Smooth muscle cell (in vitro differentiated cells): ENCODE measurements at regions not wholly inside any gene's neighbourhood (a gene's known extent, or its start where the extent isn't known, plus 50 kb on each side); places are given as distances from the start of the nearest gene placed in this dataset.

ENCODE experiments used
- DNase-seq: peaks from one replicate; lab custom pipeline; 2025; ENCODE audit not compliant: unreplicated experiment; lab: John Stamatoyannopoulos, UW
- H2AFZ ChIP-seq: fragments of 200-600 bp; sonication (generic); 2 replicates; pipeline ENCODE4 v1.6.0; 2016; ENCODE audit warnings: antibody characterized with exemption, low read depth, mild to moderate bottlenecking
- H3F3A ChIP-seq: fragments of 200-600 bp; sonication (generic); 2 replicates; pipeline ENCODE4 v1.6.0; 2017; ENCODE audit warnings: antibody characterized with exemption, low read depth
- H3K27ac ChIP-seq: fragments of 200-600 bp; sonication (generic); 2 replicates; pipeline ENCODE4 v1.5.1; 2016; ENCODE audit warnings: low read depth, mild to moderate bottlenecking
- H3K27me3 ChIP-seq: fragments of 200-600 bp; sonication (generic); 2 replicates; pipeline ENCODE4 v1.6.1; 2016; ENCODE audit warnings: low read depth, mild to moderate bottlenecking
- H3K36me3 ChIP-seq: fragments of 200-600 bp; sonication (generic); 2 replicates; pipeline ENCODE4 v1.5.1; 2016; ENCODE audit warnings: low read depth
- H3K4me1 ChIP-seq: fragments of 200-600 bp; sonication (generic); 2 replicates; pipeline ENCODE4 v1.5.1; 2016; ENCODE audit warnings: low read depth
- H3K4me2 ChIP-seq: fragments of 200-600 bp; sonication (generic); 2 replicates; pipeline ENCODE4 v1.6.0; 2016; ENCODE audit warnings: mild to moderate bottlenecking
- H3K4me3 ChIP-seq: fragments of 200-600 bp; sonication (generic); 2 replicates; pipeline ENCODE4 v1.5.1; 2016; ENCODE audit warnings: mild to moderate bottlenecking
- H3K79me2 ChIP-seq: fragments of 200-600 bp; sonication (generic); 2 replicates; pipeline ENCODE4 v1.6.0; 2016; ENCODE audit warnings: low read depth, mild to moderate bottlenecking
- H3K9ac ChIP-seq: fragments of 200-600 bp; sonication (generic); 2 replicates; pipeline ENCODE4 v1.6.0; 2016; ENCODE audit warnings: low read depth
- H3K9me3 ChIP-seq: fragments of 200-600 bp; sonication (generic); replicated peaks from 2 replicates; pipeline ENCODE4 v1.5.1; 2016; ENCODE audit warnings: low read depth
- H4K20me1 ChIP-seq: fragments of 200-600 bp; sonication (generic); 2 replicates; pipeline ENCODE4 v1.6.0; 2016; ENCODE audit warnings: low read depth
- WGBS: methylation state at CpG from one replicate; pipeline ENCODE4 v1.1.7; 2016; ENCODE audit warnings: low lambda C conversion rate; 5-methylcytosine and 5-hydroxymethylcytosine counted together
- TF ChIP-seq, protein P1 (sequence below): fragments of 200-600 bp; sonication (generic); IDR thresholded peaks from 2 replicates; pipeline ENCODE4 v1.5.1; 2017; ENCODE audit warnings: borderline replicate concordance, mild to moderate bottlenecking, antibody characterized with exemption; ENCODE audit not compliant: insufficient read depth, poor library complexity, severe bottlenecking

- Histone ChIP-seq H3K9me3 (no peaks in the 10 kb centered on the region), H2AFZ (no peak overlapping the region), H3F3A (no peaks in the 10 kb centered on the region), H4K20me1 (no peaks in the 10 kb centered on the region), H3K79me2 (no peaks in the 10 kb centered on the region), H3K27ac (no peak overlapping the region), H3K27me3 (no peaks in the 10 kb centered on the region), H3K4me3 (no peak overlapping the region), H3K4me2 (no peak overlapping the region), H3K4me1 (no peaks in the 10 kb centered on the region), H3K36me3 (no peaks in the 10 kb centered on the region), H3K9ac (no peak overlapping the region)
- WGBS: 90% methylated on average over 4 of the region's 4 CpGs
- TF ChIP-seq, protein P1, sequence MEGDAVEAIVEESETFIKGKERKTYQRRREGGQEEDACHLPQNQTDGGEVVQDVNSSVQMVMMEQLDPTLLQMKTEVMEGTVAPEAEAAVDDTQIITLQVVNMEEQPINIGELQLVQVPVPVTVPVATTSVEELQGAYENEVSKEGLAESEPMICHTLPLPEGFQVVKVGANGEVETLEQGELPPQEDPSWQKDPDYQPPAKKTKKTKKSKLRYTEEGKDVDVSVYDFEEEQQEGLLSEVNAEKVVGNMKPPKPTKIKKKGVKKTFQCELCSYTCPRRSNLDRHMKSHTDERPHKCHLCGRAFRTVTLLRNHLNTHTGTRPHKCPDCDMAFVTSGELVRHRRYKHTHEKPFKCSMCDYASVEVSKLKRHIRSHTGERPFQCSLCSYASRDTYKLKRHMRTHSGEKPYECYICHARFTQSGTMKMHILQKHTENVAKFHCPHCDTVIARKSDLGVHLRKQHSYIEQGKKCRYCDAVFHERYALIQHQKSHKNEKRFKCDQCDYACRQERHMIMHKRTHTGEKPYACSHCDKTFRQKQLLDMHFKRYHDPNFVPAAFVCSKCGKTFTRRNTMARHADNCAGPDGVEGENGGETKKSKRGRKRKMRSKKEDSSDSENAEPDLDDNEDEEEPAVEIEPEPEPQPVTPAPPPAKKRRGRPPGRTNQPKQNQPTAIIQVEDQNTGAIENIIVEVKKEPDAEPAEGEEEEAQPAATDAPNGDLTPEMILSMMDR: no peak
- DNase-seq: no peak
Observed at GRCh38 chr10:111545861-111546605, 469.2 kb downstream of the ADRA2A start.

- TF ChIP-seq, protein P1: no peak
- Histone ChIP-seq H2AFZ (no peak overlapping the region), H3K9ac (no peak overlapping the region), H3F3A (no peaks in the 10 kb centered on the region), H3K27me3 (no peaks in the 10 kb centered on the region), H3K4me1 (no peaks in the 10 kb centered on the region), H3K4me2 (no peak overlapping the region), H3K9me3 (no peaks in the 10 kb centered on the region), H3K27ac (no peak overlapping the region), H3K79me2 (no peaks in the 10 kb centered on the region), H3K36me3 (no peaks in the 10 kb centered on the region), H4K20me1 (no peaks in the 10 kb centered on the region), H3K4me3 (no peak overlapping the region)
- 97% methylated on average over 1 of the region's 1 CpG for WGBS
- no peak for DNase-seq
Observed at GRCh38 chr10:111548084-111548726, 471.4 kb downstream of the ADRA2A start.

DNA sequence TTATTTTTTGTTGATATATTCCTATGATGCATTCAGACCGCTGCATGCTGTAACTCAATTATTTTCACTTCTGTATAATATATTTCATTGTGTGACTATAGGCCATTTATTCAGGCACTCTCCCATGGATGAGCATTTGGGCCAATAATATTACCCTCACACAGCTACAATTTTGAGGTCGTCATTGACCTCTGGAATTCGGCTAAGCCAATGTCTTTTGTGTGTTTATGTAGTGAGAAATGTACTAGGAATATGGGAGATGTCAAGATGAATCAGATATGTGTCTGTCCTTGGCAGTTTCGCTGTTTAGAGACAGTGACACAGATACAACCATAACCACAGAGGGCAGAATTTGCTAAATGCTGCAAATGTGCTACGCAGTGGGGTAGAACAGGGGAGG lies 474.2 kb downstream of the ADRA2A start:
- no peak overlapping the region for H3K27ac ChIP-seq

More for the DNA sequence above, 474.2 kb downstream of the ADRA2A start:
- H3K4me1 ChIP-seq: no peaks in the 10 kb centered on the region
- no peak overlapping the region for H3K4me3 ChIP-seq
- TF ChIP-seq, protein P1: no peak
- no peaks in the 10 kb centered on the region for H4K20me1 ChIP-seq
- no peaks in the 10 kb centered on the region for H3K27me3 ChIP-seq
- H3K36me3 ChIP-seq: no peaks in the 10 kb centered on the region
- WGBS: 85% methylated on average over 5 of the region's 5 CpGs
- H3K79me2 ChIP-seq: no peaks in the 10 kb centered on the region
- H3K9me3 ChIP-seq: no peaks in the 10 kb centered on the region
- H3K9ac ChIP-seq: no peak overlapping the region
- no peak for DNase-seq
- no peaks in the 10 kb centered on the region for H3F3A ChIP-seq
- no peak overlapping the region for H3K4me2 ChIP-seq
- H2AFZ ChIP-seq: no peak overlapping the region
